BE2C (cell line): ENCODE measurements at regions not wholly inside any gene's neighbourhood (a gene's known extent, or its start where the extent isn't known, plus 50 kb on each side); places are given as distances from the start of the nearest gene placed in this dataset.
"Not testable (repeated sequence)": the region's sequence is repeated elsewhere in the genome, so short reads cannot be mapped to it uniquely, and the experiment has no call there.

Source experiments
- DNase-seq: peaks from one replicate; pipeline ENCODE4 v3.0.0-alpha.2; 2020
- H3K27me3 ChIP-seq: fragments of 250-450 bp; sonication (Bioruptor Pico); 2 replicates; pipeline ENCODE4 v1.5.1; 2020; ENCODE audit warnings: mild to moderate bottlenecking
- H3K36me3 ChIP-seq: fragments of 250-450 bp; sonication (Bioruptor Pico); 2 replicates; pipeline ENCODE4 v1.5.1; 2020; ENCODE audit warnings: mild to moderate bottlenecking
- H3K4me1 ChIP-seq: fragments of 250-450 bp; sonication (Bioruptor Pico); 2 replicates; pipeline ENCODE4 v1.5.1; 2020
- H3K4me3 ChIP-seq: 2 replicates; pipeline ENCODE4 v1.5.1; 2011; ENCODE audit warnings: low read depth, low read length
- H3K9me3 ChIP-seq: fragments of 250-450 bp; sonication (Bioruptor Pico); 2 replicates; pipeline ENCODE4 v1.5.1; 2020
- TF ChIP-seq, protein P1 (sequence below): IDR thresholded peaks from 2 replicates; pipeline ENCODE4 v1.5.1; 2012; ENCODE audit warnings: mild to moderate bottlenecking, low read depth, low read length

DNA sequence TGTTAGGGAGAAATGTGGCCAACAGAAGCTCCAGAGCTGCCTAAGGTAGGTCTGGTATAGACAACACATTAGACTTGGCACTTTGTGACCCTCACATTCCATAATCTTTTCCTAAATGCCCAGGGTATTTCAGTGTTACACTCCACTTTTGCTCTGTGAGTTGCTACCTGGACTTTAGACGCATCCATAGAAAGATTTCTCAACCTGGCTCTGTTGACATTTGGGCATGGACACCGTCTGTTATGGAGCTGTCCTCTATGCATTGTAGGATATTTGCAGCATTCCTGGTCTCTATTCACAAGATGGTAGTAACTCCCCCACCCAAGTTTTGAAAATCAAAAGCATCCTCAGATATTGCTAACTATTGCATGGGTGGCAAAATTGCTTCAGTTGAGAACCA, 136.5 kb upstream of the NETO1 start:
- Histone ChIP-seq H3K27me3 (no peaks in the 10 kb centered on the region), H3K4me3 (no peak overlapping the region), H3K4me1 (no peaks in the 10 kb centered on the region), H3K36me3 (no peaks in the 10 kb centered on the region), H3K9me3 (no peaks in the 10 kb centered on the region)
- TF ChIP-seq, protein P1, sequence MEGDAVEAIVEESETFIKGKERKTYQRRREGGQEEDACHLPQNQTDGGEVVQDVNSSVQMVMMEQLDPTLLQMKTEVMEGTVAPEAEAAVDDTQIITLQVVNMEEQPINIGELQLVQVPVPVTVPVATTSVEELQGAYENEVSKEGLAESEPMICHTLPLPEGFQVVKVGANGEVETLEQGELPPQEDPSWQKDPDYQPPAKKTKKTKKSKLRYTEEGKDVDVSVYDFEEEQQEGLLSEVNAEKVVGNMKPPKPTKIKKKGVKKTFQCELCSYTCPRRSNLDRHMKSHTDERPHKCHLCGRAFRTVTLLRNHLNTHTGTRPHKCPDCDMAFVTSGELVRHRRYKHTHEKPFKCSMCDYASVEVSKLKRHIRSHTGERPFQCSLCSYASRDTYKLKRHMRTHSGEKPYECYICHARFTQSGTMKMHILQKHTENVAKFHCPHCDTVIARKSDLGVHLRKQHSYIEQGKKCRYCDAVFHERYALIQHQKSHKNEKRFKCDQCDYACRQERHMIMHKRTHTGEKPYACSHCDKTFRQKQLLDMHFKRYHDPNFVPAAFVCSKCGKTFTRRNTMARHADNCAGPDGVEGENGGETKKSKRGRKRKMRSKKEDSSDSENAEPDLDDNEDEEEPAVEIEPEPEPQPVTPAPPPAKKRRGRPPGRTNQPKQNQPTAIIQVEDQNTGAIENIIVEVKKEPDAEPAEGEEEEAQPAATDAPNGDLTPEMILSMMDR: no peak
- no peak for DNase-seq

DNA sequence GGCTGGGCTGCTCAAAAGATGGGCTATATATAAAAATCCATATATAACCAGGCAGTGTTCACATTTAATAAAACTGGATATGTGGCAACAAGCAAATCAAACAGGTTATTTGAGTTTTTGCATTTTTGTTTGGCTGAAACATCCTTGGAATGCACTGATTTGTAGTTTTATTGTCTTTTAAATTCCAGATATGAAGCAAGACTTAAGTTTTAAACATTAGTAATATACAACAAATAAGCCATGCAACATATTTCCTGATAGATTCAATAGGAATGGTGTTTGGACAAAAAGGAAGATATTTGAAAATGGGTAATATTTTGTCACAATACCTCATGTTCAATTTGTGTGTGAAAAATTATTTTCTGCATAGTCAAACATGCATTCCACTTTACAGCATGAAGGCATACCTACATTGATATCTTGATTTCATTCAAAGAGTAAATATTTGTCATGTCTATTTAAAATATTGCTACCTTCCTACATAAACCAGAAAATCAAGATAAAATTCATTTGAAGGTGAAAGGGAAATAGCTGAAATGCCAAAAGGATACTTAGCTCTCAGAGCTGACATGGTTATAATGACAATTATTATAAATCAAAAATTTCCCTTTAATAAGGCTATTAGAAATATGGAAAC, 132.3 kb upstream of the NETO1 start:
- Histone ChIP-seq H3K27me3 (no peaks in the 10 kb centered on the region), H3K4me3 (no peak overlapping the region), H3K4me1 (no peaks in the 10 kb centered on the region), H3K36me3 (no peaks in the 10 kb centered on the region), H3K9me3 (no peaks in the 10 kb centered on the region)
- TF ChIP-seq, protein P1: no peak
- DNase-seq: no peak

DNA sequence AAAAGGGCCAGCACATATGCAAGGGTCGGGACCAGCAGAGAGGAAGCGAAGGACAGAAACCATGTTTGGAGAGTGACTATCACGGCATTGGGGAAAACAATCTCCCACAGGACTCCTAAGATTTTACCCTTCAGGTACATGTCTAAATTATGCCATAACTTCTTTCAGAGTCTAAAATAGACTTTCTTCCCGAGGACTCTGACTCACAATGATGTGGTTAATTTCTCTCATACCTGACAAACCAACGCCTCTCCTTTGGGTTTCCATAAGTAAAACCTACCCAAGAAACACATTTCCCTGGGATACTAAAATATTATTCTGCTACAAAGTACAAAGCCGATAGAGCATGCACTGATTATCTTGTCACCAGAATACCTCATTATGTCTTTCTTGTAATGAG, 127.8 kb upstream of the NETO1 start:
- TF ChIP-seq, protein P1: no peak
- Histone ChIP-seq H3K4me3 (no peak overlapping the region), H3K27me3 (no peaks in the 10 kb centered on the region), H3K9me3 (no peaks in the 10 kb centered on the region), H3K4me1 (no peaks in the 10 kb centered on the region), H3K36me3 (no peaks in the 10 kb centered on the region)
- no peak for DNase-seq

DNA sequence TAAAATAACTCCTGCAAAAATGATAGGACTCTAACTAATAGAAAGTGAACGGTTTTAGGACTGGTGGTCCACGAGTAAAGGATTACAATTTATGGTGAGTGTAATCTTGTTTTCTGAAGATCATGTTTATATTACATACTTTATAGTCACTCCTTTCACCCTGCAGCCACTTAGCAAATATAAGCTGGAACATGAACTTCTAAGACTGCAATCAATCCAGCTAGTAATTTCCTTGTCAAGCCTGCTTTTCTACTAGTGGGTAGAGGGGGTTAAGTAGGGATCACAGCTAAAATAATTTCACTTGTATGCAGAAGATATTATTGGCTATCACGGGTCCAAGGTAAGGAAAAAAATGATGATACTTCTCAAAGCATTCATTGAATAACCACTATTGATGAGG, 125.5 kb upstream of the NETO1 start:
- Histone ChIP-seq H3K4me1 (no peaks in the 10 kb centered on the region), H3K9me3 (no peaks in the 10 kb centered on the region), H3K36me3 (no peaks in the 10 kb centered on the region), H3K27me3 (no peaks in the 10 kb centered on the region), H3K4me3 (no peak overlapping the region)
- TF ChIP-seq, protein P1: no peak
- DNase-seq: no peak

DNA sequence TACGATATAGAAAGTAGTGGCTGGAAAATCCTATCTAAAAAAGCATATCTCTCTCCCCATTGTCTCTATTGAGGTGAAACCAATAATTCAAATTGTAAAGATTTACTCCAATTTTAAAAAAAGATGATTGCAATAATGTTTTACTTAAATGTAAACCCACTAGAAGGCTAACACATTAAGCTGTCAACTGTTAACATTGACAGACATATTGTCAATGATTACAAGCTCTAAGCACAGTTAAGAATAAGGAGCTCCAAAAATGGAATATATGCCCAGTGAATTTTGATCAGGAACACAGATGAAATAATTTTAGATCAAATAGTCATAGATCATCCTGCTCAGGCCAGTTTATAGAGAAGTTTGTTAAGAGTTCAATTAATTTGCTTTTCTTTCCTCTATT, 123.6 kb upstream of the NETO1 start:
- no peaks in the 10 kb centered on the region for H3K4me1 ChIP-seq
- no peak for DNase-seq
- no peaks in the 10 kb centered on the region for H3K9me3 ChIP-seq
- TF ChIP-seq, protein P1: no peak
- H3K36me3 ChIP-seq: no peaks in the 10 kb centered on the region
- no peaks in the 10 kb centered on the region for H3K27me3 ChIP-seq
- H3K4me3 ChIP-seq: no peak overlapping the region

DNA sequence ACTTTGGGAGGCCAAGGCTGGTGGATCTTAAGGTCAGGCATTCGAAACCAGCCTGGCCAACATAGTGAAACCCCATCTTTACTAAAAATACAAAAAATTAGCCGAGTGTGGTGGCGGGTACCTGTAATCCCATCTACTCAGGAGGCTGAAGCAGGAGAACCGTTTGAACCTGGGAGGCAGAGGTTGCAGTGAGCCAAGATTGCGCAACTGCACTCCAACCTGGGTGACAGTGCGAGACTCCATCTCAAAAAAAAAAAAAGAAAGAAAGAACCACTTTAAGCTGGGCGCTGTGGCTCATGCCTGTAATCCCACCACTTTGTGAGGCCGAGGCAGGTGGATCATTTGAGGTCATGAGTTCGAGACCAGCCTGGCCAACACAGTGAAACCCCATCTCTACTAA, 119.8 kb upstream of the NETO1 start:
- H3K9me3 ChIP-seq, H3K27me3 ChIP-seq, H3K4me3 ChIP-seq, H3K4me1 ChIP-seq, H3K36me3 ChIP-seq, DNase-seq: not testable (repeated sequence)

DNA sequence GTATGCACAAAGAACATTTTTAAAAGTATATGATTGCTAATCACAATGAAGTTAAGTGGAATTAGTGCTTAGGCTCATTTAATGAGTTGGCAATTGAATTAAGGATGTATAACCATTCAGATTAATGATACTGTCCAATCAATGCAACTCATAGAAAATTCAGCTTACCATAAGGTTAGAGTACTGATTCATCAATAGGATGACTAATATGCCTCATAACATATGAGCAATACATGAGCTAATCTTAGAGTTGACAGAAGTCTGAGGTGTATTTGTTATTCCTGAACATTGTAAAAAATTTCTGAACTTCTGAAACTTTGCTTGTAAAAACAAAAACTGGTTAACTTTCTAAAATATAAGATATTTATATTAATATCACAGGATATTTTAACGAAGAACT, 118.3 kb upstream of the NETO1 start:
- DNase-seq: no peak
- TF ChIP-seq, protein P1: no peak
- Histone ChIP-seq H3K9me3 (no peaks in the 10 kb centered on the region), H3K36me3 (no peaks in the 10 kb centered on the region), H3K27me3 (no peaks in the 10 kb centered on the region), H3K4me1 (no peaks in the 10 kb centered on the region), H3K4me3 (no peak overlapping the region)
